AG09319 (cell line): ENCODE measurements at regions not wholly inside any gene's neighbourhood (a gene's known extent, or its start where the extent isn't known, plus 50 kb on each side); places are given as distances from the start of the nearest gene placed in this dataset.

Experiments
- DNase-seq: peaks from one replicate; pipeline ENCODE4 v3.0.0-alpha.2; 2010; ENCODE audit warnings: low read depth; ENCODE audit errors: extremely low read depth
- TF ChIP-seq, protein P1 (sequence below): IDR thresholded peaks from 2 replicates; pipeline ENCODE4 v1.5.1; 2011; ENCODE audit warnings: low read depth, mild to moderate bottlenecking, inconsistent platforms, low read length, moderate library complexity

DNA sequence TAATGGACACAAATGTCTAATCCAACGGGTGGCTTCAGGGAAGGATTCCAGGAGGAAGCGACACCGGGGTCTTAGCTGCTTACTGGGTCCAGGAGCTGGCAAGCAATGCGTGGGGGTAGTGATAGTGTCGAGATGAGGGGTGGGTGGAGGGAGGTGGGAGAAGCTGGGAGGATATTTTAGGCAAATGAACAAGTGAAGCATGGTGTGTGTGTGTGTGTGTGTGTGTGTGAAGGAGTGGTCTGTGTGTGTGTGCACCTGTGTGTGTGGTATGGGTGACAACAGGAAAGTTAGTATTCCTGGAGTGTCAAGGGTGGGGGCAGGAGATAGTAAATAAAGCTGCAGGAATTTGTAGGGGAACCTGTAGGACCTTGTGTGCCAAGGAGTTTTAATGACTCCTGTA lies 126.9 kb upstream of the ZBED5 start:
- DNase-seq = no peak
- TF ChIP-seq, protein P1, sequence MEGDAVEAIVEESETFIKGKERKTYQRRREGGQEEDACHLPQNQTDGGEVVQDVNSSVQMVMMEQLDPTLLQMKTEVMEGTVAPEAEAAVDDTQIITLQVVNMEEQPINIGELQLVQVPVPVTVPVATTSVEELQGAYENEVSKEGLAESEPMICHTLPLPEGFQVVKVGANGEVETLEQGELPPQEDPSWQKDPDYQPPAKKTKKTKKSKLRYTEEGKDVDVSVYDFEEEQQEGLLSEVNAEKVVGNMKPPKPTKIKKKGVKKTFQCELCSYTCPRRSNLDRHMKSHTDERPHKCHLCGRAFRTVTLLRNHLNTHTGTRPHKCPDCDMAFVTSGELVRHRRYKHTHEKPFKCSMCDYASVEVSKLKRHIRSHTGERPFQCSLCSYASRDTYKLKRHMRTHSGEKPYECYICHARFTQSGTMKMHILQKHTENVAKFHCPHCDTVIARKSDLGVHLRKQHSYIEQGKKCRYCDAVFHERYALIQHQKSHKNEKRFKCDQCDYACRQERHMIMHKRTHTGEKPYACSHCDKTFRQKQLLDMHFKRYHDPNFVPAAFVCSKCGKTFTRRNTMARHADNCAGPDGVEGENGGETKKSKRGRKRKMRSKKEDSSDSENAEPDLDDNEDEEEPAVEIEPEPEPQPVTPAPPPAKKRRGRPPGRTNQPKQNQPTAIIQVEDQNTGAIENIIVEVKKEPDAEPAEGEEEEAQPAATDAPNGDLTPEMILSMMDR = no peak

DNA sequence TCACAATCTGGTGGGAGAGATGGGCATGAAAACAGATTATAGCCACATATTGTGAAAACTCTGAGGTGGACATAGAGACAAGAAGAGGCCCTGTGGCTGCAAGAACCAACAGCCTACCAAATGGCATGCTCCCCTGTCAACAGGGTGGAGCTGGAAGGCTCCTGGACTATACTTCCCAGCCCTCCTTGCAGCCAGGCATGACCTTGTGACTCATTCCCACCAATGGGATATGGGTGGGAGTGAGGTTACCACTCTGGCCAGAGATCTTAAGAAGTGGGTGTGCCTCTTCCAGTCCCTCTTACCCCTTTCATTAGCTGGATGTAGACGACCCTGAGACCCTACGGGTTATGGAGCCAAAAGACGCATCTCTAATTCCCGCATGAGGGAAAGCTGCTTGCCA lies 126.4 kb upstream of the ZBED5 start:
- no peak for DNase-seq
- TF ChIP-seq, protein P1 = no peak

DNA sequence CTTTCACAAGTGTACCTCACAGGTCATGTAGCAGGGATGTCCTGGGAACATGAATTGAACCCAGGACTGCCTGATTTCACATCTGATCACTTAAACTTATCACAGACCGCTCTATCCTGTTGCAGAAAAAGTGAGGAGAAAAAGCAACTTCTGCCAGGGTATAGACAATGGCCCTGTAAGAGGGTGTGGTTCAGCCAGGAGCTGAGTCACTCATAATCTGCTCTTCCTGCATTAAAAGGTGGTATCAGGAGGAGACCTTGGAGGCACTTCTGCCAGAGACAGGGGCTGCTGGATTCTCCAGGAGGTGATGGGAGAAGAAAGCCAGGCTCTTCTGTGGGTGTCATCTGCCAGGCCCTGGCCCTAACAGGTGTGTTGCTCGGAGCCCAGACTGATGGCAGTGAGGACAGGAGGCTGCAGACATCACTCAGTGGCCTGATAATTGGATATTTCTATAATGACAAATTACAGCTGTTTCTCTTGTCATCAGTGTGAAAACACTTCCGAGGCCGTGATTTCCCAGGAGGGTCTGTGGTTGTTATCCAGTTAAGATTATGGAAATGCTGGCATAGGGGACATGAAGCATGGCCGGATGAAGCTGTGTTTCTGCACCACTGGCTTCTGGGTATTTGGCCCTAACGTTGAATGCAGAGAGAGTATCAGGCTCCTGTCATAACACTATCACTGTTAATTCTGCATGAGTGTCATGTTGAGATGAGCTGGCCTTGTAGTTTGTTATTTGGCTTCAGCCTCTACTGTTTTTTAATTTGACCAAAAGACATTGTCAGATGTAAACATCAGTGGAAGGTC lies 125.1 kb upstream of the ZBED5 start:
- DNase-seq = no peak
- TF ChIP-seq, protein P1 = no peak

DNA sequence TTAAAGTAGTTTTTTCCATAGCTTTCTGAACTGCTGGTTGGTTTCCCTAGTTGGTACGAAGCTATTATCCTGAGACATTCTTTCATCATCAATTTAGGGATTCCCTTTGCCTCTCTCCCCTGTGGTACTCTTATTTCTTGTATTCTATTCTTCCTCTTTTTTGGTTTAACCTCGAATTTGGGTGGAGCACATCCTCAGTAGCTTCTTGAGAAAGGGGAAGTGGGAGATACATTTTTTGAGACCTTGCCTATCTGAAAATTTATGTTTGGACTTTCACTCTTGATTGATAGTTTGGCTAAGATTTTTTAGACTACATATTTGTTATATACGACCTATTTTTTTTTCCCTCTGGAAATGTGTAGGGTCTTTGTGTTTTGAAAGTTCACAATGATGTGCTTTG lies 121.7 kb upstream of the ZBED5 start:
- DNase-seq = no peak
- TF ChIP-seq, protein P1 = no peak

DNA sequence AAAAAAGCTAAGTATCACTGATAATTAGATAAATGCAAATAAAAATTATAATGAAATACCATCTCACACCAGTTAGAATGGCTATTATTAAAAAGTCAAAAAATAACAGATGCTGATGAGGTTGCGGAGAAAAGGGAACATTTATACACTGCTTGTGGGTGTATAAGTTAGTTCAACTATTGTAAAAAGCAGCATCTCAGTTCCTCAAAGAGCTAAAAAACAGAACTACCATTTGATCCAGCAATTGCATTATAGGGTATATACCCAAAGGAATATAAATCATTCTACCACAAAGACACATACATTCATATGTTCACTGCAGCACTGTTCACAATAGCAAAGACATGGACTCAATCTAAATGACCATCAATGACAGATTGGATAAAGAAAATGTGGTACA lies 120.3 kb upstream of the ZBED5 start:
- TF ChIP-seq, protein P1 = no peak
- DNase-seq = no peak

DNA sequence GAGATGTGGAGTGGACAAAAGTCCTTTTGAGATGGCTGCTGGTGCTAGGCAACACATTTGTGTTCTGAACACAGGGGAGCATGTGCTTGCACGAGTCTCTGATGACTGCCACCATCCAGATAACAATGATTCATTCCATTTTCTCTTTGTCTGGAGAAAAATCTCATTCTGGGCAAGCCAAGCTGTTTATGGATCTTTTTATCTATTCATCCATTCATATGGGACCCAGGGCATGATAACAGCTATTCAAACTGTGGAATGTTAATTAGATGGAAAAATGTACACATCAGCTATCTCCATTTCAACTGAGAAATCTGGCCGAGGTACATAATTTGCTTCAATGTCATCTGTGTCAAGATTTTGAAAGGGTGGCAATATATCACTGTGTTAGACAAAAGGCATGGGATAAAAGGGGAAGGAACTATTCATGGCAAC lies 117.5 kb upstream of the ZBED5 start:
- TF ChIP-seq, protein P1 = no peak
- no peak for DNase-seq

DNA sequence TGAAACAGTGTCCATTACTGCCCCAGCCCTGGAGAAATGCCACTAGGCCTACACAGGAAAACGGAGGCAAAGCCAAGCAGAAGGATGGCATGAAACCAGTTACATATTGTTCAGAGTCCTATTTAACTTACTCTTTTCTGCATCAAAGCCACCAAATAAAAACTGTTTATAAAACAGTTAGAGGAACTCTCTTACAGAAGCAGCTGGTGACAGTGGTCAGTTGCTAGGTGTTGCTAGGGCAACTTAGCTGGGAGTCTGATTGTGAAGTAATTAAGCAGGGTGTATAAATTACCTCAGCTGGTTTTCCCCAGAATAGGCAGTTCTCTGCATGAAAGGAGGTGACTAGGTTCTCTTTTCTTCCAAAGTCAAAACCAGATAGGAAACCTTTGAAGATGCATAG lies 115.6 kb upstream of the ZBED5 start:
- TF ChIP-seq, protein P1 = no peak
- no peak for DNase-seq
